Loucy (cell line): ENCODE measurements at regions not wholly inside any gene's neighbourhood (a gene's known extent, or its start where the extent isn't known, plus 50 kb on each side); places are given as distances from the start of the nearest gene placed in this dataset.
"Not testable (repeated sequence)": the region's sequence is repeated elsewhere in the genome, so short reads cannot be mapped to it uniquely, and the experiment has no call there.

Experiments used
- CTCF ChIP-seq: fragments of 200-600 bp; sonication (generic); conservative IDR thresholded peaks from 2 replicates; pipeline ENCODE4 v1.5.1; 2014; ENCODE audit warnings: mild to moderate bottlenecking, antibody characterized with exemption, low read length
- EZH2phosphoT487 ChIP-seq: fragments of 200-600 bp; IDR thresholded peaks from 2 replicates; pipeline ENCODE4 v1.6.1; 2018; ENCODE audit warnings: antibody characterized with exemption, mild to moderate bottlenecking, moderate library complexity, borderline replicate concordance

- TF ChIP-seq CTCF, EZH2phosphoT487: not testable (repeated sequence)
Observed at GRCh38 chr6:14521861-14522260, 404.3 kb downstream of the CD83 start.
